ENCODE measurements at regions not wholly inside any gene's neighbourhood (a gene's known extent, or its start where the extent isn't known, plus 50 kb on each side); places are given as distances from the start of the nearest gene placed in this dataset.

- intact Hi-C loops (cut with DNase I; ENCODE audit: low total_unique reads), result no loop called here
- no peak for DNase-seq
- in situ Hi-C loops (cut with MboI; ENCODE audit: low sequenced_read_pairs in 4 of 4), result no loop called here
- ATAC-seq, result no peak
- H3K27ac ChIP-seq, result no peak overlapping the region
- peaks cover 0 to under 1% (median 0%) of the 10 kb centered on the region in 3 donors for H3K27me3 ChIP-seq
- no peak overlapping the region for H3K4me3 ChIP-seq
- TF ChIP-seq POLR2A (IDR thresholded peaks at IDR 0.05), result no peak
- TF ChIP-seq CTCF (IDR thresholded peaks at IDR 0.05 in 4 of 5, conservative IDR thresholded peaks at IDR 0.05 in 1 of 5), result no peak
- H3K4me1 ChIP-seq, result no peaks in the 10 kb centered on the region
- no peaks in the 10 kb centered on the region for H3K9me3 ChIP-seq
- H3K36me3 ChIP-seq, result no peaks in the 10 kb centered on the region
These were observed 215.3 kb upstream of the FAM9B start for GRCh38 chrX:9249051-9249846.

DNA sequence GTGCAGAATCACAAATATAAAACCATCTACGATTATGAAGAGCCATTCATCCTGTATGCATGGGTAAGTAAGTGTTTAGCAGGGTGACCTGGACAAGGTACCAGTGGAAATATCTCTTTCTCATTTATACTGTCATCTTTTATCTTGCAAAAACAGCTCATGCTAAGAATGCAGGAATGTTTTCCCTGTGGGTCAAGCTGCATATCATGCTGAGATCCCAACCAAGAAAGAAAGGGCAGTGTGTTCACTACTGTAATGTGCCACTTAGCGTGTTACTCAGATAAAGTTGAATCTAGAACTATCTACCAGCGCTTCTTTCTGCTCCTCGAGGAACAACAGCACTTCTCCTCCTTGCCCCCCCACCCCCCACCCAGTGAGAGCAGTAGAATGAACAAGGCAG lies 212.7 kb upstream of the TBL1X start:
- no peak overlapping the region for H3K4me3 ChIP-seq
- H3K27me3 ChIP-seq, result peaks cover 0 to 6% (median 0%) of the 10 kb centered on the region in 3 donors
- ATAC-seq, result no peak
- no peak for DNase-seq
- intact Hi-C loops (cut with DNase I; ENCODE audit: low total_unique reads) (no loop called here), in situ Hi-C loops (cut with MboI; ENCODE audit: low sequenced_read_pairs in 4 of 4) (no loop called here)
- H3K9me3 ChIP-seq, result no peaks in the 10 kb centered on the region
- TF ChIP-seq CTCF (IDR thresholded peaks at IDR 0.05 in 4 of 5, conservative IDR thresholded peaks at IDR 0.05 in 1 of 5), result no peak
- TF ChIP-seq POLR2A (IDR thresholded peaks at IDR 0.05), result no peak
- H3K36me3 ChIP-seq, result no peaks in the 10 kb centered on the region
- no peak overlapping the region for H3K27ac ChIP-seq
- H3K4me1 ChIP-seq, result no peaks in the 10 kb centered on the region

GRCh38 chrX:9253211-9253610 lies 211.6 kb upstream of the TBL1X start:
- H3K27me3 ChIP-seq, result peaks cover 0 to 6% (median 0%) of the 10 kb centered on the region in 3 donors
- DNase-seq, result no peak
- no peak overlapping the region for H3K4me3 ChIP-seq
- ATAC-seq, result no peak
- no peaks in the 10 kb centered on the region for H3K4me1 ChIP-seq
- TF ChIP-seq CTCF (IDR thresholded peaks at IDR 0.05 in 4 of 5, conservative IDR thresholded peaks at IDR 0.05 in 1 of 5) (no peak), POLR2A (IDR thresholded peaks at IDR 0.05) (no peak)
- in situ Hi-C loops (cut with MboI; ENCODE audit: low sequenced_read_pairs in 4 of 4) (no loop called here), intact Hi-C loops (cut with DNase I; ENCODE audit: low total_unique reads) (no loop called here)
- H3K36me3 ChIP-seq, result no peaks in the 10 kb centered on the region
- no peak overlapping the region for H3K27ac ChIP-seq
- no peaks in the 10 kb centered on the region for H3K9me3 ChIP-seq

DNA sequence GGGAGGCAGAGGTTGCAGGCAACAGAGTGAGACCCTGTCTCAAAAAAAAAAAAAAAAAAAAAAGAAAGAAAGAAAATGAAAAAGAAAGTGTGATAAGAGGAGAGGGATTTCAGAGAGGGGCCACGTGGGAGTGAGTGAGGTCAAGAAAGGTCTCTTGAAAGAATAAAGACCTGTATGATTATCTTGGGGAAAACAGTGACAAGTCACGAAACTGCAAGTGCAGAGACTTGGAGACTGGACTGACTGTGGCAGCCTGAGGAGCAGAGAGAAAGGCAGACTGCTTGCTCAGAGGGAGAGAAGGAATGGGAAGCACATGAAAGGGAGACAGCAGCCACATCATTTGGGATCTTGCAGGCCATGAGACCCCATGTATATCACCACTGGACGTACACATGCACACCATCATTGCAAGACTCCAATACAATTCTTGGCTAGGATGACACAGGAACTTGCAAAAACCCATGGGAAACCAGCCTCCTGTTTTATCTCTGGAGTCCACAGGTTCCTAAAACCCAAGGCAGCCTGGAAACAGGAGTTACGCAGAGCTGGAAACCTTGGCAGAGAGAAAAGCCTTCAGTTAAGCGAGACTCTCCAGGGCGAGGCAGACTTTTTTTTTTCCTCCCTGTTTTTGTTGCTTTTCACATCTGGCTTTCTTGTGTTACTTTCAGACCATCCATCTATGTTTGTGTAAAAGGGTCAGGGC lies 207.0 kb upstream of the TBL1X start:
- H3K27ac ChIP-seq, result no peak overlapping the region

More for the DNA sequence above, 207.0 kb upstream of the TBL1X start:
- ATAC-seq (no peak), DNase-seq (no peak)
- no peaks in the 10 kb centered on the region for H3K4me1 ChIP-seq
- H3K27me3 ChIP-seq, result peaks cover 0 to 6% (median 0%) of the 10 kb centered on the region in 3 donors
- H3K4me3 ChIP-seq, result no peak overlapping the region
- TF ChIP-seq POLR2A (IDR thresholded peaks at IDR 0.05) (no peak), CTCF (IDR thresholded peaks at IDR 0.05 in 4 of 5, conservative IDR thresholded peaks at IDR 0.05 in 1 of 5) (no peak)
- intact Hi-C loops (cut with DNase I; ENCODE audit: low total_unique reads), result no loop called here
- H3K36me3 ChIP-seq, result no peaks in the 10 kb centered on the region
- in situ Hi-C loops (cut with MboI; ENCODE audit: low sequenced_read_pairs in 4 of 4), result no loop called here
- peaks cover 0 to 4% (median 0%) of the 10 kb centered on the region in 3 donors for H3K9me3 ChIP-seq

Data from gastrocnemius medialis (tissue), 4 donors.